Dendritic cell treated with granulocyte-macrophage colony-stimulating factor and Interleukin-4, amounts not matched to agents 40 ng/mL and 50 ng/mL, for 4 days (primary cell): ENCODE measurements at regions not wholly inside any gene's neighbourhood (a gene's known extent, or its start where the extent isn't known, plus 50 kb on each side); places are given as distances from the start of the nearest gene placed in this dataset.
"Not testable (repeated sequence)": the region's sequence is repeated elsewhere in the genome, so short reads cannot be mapped to it uniquely, and the experiment has no call there.

Source experiments
- H3K27ac Mint-ChIP-seq: one replicate; pipeline ENCODE4 v1.8.0; 2022; ENCODE audit warnings: mild to moderate bottlenecking, mixed read lengths
- H3K27me3 Mint-ChIP-seq: one replicate; pipeline ENCODE4 v1.8.0; 2022; ENCODE audit warnings: mild to moderate bottlenecking, mixed read lengths
- H3K36me3 Mint-ChIP-seq: one replicate; pipeline ENCODE4 v1.8.0; 2022; ENCODE audit warnings: low read depth, mixed read lengths
- H3K4me1 Mint-ChIP-seq: one replicate; pipeline ENCODE4 v1.8.0; 2022; ENCODE audit warnings: low read depth, mixed read lengths
- H3K4me3 Mint-ChIP-seq: one replicate; pipeline ENCODE4 v1.8.0; 2022; ENCODE audit warnings: mild to moderate bottlenecking, moderate library complexity, mixed read lengths
- H3K9me3 Mint-ChIP-seq: one replicate; pipeline ENCODE4 v1.8.0; 2022; ENCODE audit warnings: mixed read lengths
- intact Hi-C: fragments of 100-400 bp; cut with micrococcal nuclease; formaldehyde crosslinking; loops from one replicate; pipeline ENCODE4 v1.15.0; 2022

- Mint-ChIP-seq H3K9me3 (peaks cover 14% of the 10 kb centered on the region), H3K27ac (no peak overlapping the region), H3K4me3 (no peak overlapping the region), H3K27me3 (peaks cover 2% of the 10 kb centered on the region), H3K4me1 (no peaks in the 10 kb centered on the region), H3K36me3 (no peaks in the 10 kb centered on the region)
- intact Hi-C loops: no loop called here
Measured at GRCh38 chr17:5958850-5959249, 111.3 kb upstream of the WSCD1 start.

DNA sequence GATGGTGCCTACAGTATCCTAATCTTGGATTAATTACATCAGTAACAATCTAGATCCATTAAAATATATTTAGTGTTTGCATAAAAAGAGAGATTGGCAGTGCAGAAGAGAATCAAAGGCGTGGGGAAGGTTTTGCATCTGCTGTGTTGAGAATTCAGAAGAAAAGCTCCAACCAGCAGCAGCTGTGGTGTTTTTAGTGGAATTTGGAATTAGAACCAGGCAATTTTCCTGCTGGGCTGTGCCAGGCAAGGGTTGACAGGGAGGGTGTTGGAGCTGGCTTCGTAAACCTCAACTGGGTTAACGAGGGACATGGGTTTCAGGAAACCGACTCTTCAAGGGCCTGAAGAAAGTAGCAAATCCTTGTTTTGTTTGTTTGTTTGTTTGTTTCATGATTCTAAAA lies 107.8 kb upstream of the WSCD1 start:
- Mint-ChIP-seq H3K27ac (no peak overlapping the region), H3K4me3 (no peak overlapping the region), H3K36me3 (no peaks in the 10 kb centered on the region), H3K27me3 (peaks cover 2% of the 10 kb centered on the region), H3K9me3 (no peaks in the 10 kb centered on the region), H3K4me1 (no peaks in the 10 kb centered on the region)
- intact Hi-C loops: no loop called here

DNA sequence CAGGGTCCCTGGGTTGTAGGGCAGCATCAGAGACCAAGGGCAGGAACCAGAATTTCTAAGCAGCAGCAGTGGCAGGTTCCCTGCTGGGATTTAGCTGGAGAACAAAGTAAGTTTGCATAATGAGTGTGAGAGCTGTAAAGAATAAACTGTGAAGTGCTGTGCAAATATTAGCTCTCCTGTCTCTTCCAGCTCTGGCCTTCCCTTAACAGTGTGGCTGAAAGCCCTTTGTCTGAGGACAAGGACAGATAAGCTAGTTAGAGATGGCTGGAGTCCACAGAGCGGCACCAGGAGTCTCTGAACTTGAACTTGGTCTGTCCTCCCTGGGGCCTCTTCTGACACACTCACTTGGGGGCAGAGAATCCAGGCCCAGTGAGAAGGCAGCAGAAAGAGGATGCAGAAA lies 98.2 kb upstream of the WSCD1 start:
- Mint-ChIP-seq H3K4me1 (no peaks in the 10 kb centered on the region), H3K4me3 (no peak overlapping the region), H3K27me3 (no peaks in the 10 kb centered on the region), H3K36me3 (no peaks in the 10 kb centered on the region), H3K27ac (no peak overlapping the region), H3K9me3 (peaks cover 27% of the 10 kb centered on the region)
- intact Hi-C loops: no loop called here

GRCh38 chr17:5973410-5973809 lies 96.8 kb upstream of the WSCD1 start:
- Mint-ChIP-seq H3K9me3 (peaks cover 27% of the 10 kb centered on the region), H3K36me3 (no peaks in the 10 kb centered on the region), H3K4me3 (no peak overlapping the region), H3K4me1 (no peaks in the 10 kb centered on the region), H3K27ac (no peak overlapping the region), H3K27me3 (no peaks in the 10 kb centered on the region)
- intact Hi-C loops: no loop called here

DNA sequence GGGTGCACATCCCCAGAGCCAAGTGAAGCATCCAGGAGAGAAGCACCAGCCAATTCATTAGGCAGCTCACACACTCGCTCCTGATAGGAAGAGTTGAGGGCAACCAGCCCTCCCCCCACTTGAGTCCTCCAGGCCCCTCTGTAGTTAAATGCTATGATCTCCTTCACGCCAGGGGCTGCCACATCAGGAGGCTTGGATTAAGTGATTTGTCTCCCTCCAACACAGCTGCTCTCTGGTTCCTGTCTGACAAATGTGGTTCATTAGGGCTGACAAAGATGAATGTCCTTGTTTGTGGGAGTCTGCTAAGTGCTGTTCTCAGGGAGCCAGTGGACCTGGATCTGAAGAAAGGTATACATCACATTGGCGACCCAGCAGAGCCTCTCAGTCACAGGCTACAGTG lies 94.5 kb upstream of the WSCD1 start:
- Mint-ChIP-seq H3K9me3 (peaks cover 12% of the 10 kb centered on the region), H3K36me3 (no peaks in the 10 kb centered on the region), H3K27me3 (no peaks in the 10 kb centered on the region), H3K4me1 (no peaks in the 10 kb centered on the region), H3K27ac (no peak overlapping the region), H3K4me3 (no peak overlapping the region)
- intact Hi-C loops: no loop called here

- Mint-ChIP-seq H3K36me3 (no peaks in the 10 kb centered on the region), H3K27me3 (no peaks in the 10 kb centered on the region)
- intact Hi-C loops: no loop called here
Measured at GRCh38 chr17:5976251-5976650, 93.9 kb upstream of the WSCD1 start.

GRCh38 chr17:5978496-5978895 lies 91.7 kb upstream of the WSCD1 start:
- Mint-ChIP-seq H3K4me1 (no peaks in the 10 kb centered on the region), H3K27me3 (no peaks in the 10 kb centered on the region), H3K27ac (no peak overlapping the region), H3K36me3 (no peaks in the 10 kb centered on the region), H3K4me3 (no peak overlapping the region), H3K9me3 (peaks cover 4% of the 10 kb centered on the region)
- intact Hi-C loops: no loop called here

More at GRCh38 chr17:5976251-5976650, 93.9 kb upstream of the WSCD1 start:
- Mint-ChIP-seq H3K4me3 (no peak overlapping the region), H3K4me1 (no peaks in the 10 kb centered on the region), H3K9me3 (peaks cover 12% of the 10 kb centered on the region), H3K27ac (no peak overlapping the region)

DNA sequence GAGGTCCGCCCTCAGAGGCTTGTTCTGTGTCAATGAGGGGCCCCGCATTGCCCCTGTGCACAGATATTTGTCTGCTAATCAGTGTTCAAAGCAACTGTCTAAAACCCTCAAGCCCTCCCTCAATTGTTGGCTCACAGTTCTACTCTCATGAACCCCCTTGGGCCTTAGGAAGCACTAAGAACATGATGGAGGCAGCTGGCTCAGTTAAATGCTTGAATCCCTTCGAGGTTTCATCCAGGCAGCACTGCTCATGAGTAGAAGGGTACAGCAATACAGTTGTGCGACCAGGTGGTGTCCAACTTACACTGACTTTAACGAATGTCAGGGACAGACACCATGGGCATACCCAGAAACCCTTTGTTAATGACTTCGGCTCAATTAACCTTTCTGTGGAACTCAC lies 89.2 kb upstream of the WSCD1 start:
- Mint-ChIP-seq H3K36me3 (no peaks in the 10 kb centered on the region), H3K9me3 (no peaks in the 10 kb centered on the region), H3K4me3 (no peak overlapping the region), H3K4me1 (no peaks in the 10 kb centered on the region), H3K27ac (no peak overlapping the region), H3K27me3 (no peaks in the 10 kb centered on the region)
- intact Hi-C loops: no loop called here

GRCh38 chr17:5986644-5987043 lies 83.5 kb upstream of the WSCD1 start:
- H3K4me3 Mint-ChIP-seq: no peak overlapping the region
- H3K27ac Mint-ChIP-seq: no peak overlapping the region
- H3K36me3 Mint-ChIP-seq: no peaks in the 10 kb centered on the region
- no peaks in the 10 kb centered on the region for H3K9me3 Mint-ChIP-seq
- intact Hi-C loops: no loop called here
- H3K27me3 Mint-ChIP-seq: peaks cover 2% of the 10 kb centered on the region
- H3K4me1 Mint-ChIP-seq: peaks cover 5% of the 10 kb centered on the region

- Mint-ChIP-seq H3K4me1 (no peaks in the 10 kb centered on the region), H3K36me3 (no peaks in the 10 kb centered on the region), H3K4me3 (no peak overlapping the region), H3K27me3 (no peaks in the 10 kb centered on the region), H3K9me3 (no peaks in the 10 kb centered on the region), H3K27ac (no peak overlapping the region)
- intact Hi-C loops: no loop called here
Measured at GRCh38 chr17:6000426-6000825, 69.8 kb upstream of the WSCD1 start.

DNA sequence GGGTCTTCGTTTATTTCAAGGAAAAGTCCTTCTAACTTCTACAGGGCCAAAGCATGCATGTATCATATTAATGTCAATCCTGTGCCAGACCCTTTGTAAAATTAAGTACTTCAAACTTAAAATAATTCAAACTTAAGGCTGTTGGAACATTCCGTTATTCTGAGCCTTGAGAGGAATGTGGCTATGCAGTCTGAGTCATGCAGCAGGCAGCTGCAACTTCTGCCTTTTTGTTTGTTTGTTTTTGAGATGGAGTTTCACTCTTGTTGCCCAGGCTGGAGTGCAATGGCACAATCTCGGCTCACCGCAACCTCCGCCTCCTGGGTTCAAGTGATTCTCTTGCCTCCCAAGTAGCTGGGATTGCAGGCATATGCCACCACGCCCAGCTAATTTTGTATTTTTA lies 67.0 kb upstream of the WSCD1 start:
- H3K27me3 Mint-ChIP-seq, H3K27ac Mint-ChIP-seq, H3K4me3 Mint-ChIP-seq, H3K36me3 Mint-ChIP-seq, intact Hi-C loops, H3K9me3 Mint-ChIP-seq, H3K4me1 Mint-ChIP-seq: not testable (repeated sequence)

- peaks cover 1% of the 10 kb centered on the region for H3K27me3 Mint-ChIP-seq
- intact Hi-C loops: no loop called here
- no peaks in the 10 kb centered on the region for H3K4me1 Mint-ChIP-seq
- H3K4me3 Mint-ChIP-seq: no peak overlapping the region
- H3K9me3 Mint-ChIP-seq: no peaks in the 10 kb centered on the region
- no peaks in the 10 kb centered on the region for H3K36me3 Mint-ChIP-seq
- no peak overlapping the region for H3K27ac Mint-ChIP-seq
Measured at GRCh38 chr17:6005939-6006338, 64.2 kb upstream of the WSCD1 start.

GRCh38 chr17:6011206-6011605 lies 59.0 kb upstream of the WSCD1 start:
- no peaks in the 10 kb centered on the region for H3K9me3 Mint-ChIP-seq
- intact Hi-C loops: no loop called here
- H3K36me3 Mint-ChIP-seq: no peaks in the 10 kb centered on the region
- peaks cover 6% of the 10 kb centered on the region for H3K27me3 Mint-ChIP-seq
- H3K4me1 Mint-ChIP-seq: no peaks in the 10 kb centered on the region
- H3K4me3 Mint-ChIP-seq: no peak overlapping the region
- no peak overlapping the region for H3K27ac Mint-ChIP-seq

GRCh38 chr17:6018788-6019187 lies 51.4 kb upstream of the WSCD1 start:
- H3K27ac Mint-ChIP-seq: no peak overlapping the region
- H3K9me3 Mint-ChIP-seq: no peaks in the 10 kb centered on the region
- H3K36me3 Mint-ChIP-seq: no peaks in the 10 kb centered on the region
- intact Hi-C loops: no loop called here
- peaks cover 5% of the 10 kb centered on the region for H3K27me3 Mint-ChIP-seq
- no peaks in the 10 kb centered on the region for H3K4me1 Mint-ChIP-seq
- no peak overlapping the region for H3K4me3 Mint-ChIP-seq

GRCh38 chr17:6019959-6020358 lies 50.2 kb upstream of the WSCD1 start:
- no peak overlapping the region for H3K27ac Mint-ChIP-seq
- H3K27me3 Mint-ChIP-seq: peaks cover 4% of the 10 kb centered on the region
- H3K4me3 Mint-ChIP-seq: no peak overlapping the region
- H3K9me3 Mint-ChIP-seq: no peaks in the 10 kb centered on the region
- intact Hi-C loops: no loop called here
- no peaks in the 10 kb centered on the region for H3K4me1 Mint-ChIP-seq
- no peaks in the 10 kb centered on the region for H3K36me3 Mint-ChIP-seq
